CD4-positive, alpha-beta T cell treated with Interleukin-17A for 4 hours (primary cell): ENCODE measurements at regions not wholly inside any gene's neighbourhood (a gene's known extent, or its start where the extent isn't known, plus 50 kb on each side); places are given as distances from the start of the nearest gene placed in this dataset.

Experiments used
- DNase-seq: peaks from one replicate; pipeline ENCODE4 v3.0.0-alpha.2; 2020; ENCODE audit warnings: mixed read lengths

DNA sequence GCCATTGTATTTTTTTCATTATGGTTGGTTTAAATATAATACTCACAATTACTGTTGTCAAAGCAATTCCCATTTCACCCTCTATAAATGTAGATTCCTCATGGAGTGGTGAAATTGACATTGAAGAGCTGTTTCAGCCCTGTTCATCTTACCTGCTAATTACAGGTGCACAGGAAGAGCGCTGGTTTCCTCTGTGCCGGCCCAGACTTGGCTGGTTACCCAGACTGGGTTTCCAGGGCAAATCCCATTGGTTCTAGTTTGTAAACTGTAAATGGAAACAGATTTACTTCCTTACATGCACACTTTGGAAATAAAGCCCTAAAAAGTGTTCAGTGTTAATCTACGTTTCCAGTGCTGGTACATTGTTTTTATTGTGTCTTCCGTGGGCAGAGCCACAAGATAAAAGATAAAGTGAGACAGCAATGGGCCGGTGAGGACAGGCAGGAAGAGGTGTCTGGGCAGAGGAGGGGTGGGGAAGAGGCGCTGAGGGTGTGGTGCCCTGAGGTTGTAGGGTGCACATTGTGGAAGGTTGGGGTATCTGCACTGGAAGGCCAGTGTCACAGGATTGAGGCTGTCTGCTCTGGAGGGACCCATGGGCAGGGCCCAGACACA lies 71.6 kb upstream of the ZPBP start:
- DNase-seq: peak; percentile 69

DNA sequence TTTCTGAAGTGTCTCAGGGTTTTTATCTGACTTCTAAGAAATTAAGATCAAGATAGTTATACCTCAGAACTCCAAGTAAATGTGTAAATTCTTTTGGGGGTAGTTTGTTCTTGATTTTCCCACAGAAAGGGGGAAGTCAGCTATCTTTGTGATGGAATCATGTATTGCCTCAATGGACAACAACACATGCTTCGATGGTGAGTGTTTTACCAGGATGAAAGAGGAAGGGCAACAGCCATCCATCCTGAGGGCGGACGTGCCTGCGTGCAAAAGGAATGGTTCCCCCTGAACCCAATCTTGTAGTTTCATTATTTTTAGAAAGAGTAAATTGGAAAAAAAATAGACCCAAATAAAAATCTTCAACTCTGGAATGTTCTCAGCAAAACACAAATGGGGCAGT lies 67.2 kb upstream of the ZPBP start:
- no peak for DNase-seq

- DNase-seq: no peak
These were observed 66.1 kb upstream of the ZPBP start for GRCh38 chr7:50159154-50159553.

GRCh38 chr7:50156706-50157105 lies 63.7 kb upstream of the ZPBP start:
- DNase-seq: no peak

DNA sequence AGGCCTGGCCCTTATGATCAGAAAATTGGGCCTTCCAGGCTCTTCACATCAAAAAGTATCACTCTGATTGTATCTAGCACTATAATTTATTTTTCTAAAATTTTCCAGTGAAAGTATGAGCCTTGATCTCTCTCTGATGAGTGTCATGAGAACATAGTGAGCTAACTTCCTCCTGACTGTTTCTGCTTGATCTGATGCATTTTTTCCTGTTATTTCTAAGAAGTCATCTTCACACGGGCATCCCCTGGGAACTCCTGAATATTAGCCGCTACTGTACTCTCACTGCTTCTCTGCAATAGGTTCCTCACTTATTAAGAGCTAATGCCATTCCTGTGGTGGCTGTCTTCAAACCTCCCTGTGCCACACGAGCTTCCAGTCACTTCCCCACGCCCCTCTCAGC lies 63.1 kb upstream of the ZPBP start:
- no peak for DNase-seq

GRCh38 chr7:50155755-50156154 lies 62.7 kb upstream of the ZPBP start:
- no peak for DNase-seq

GRCh38 chr7:50153995-50154394 lies 60.9 kb upstream of the ZPBP start:
- DNase-seq: no peak

DNA sequence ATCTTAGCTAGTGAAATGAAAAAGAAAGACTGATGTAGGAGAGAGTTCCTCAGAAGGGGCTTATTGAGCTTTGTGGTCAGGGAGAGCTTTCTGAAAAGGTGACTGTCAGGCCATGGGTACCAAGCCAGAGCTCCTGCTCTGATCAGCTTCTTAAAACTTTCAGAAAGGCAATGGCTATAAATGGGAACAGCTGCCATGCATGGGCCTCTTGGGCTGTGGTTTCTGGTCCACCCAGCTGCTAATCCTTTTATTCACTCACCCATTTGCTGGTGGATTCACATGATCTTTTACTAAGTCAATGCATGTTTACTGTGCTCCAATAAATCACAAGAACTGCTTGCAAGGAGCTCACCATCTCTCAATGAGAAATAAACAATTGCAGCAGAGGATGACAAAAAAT lies 60.1 kb upstream of the ZPBP start:
- DNase-seq: no peak

DNA sequence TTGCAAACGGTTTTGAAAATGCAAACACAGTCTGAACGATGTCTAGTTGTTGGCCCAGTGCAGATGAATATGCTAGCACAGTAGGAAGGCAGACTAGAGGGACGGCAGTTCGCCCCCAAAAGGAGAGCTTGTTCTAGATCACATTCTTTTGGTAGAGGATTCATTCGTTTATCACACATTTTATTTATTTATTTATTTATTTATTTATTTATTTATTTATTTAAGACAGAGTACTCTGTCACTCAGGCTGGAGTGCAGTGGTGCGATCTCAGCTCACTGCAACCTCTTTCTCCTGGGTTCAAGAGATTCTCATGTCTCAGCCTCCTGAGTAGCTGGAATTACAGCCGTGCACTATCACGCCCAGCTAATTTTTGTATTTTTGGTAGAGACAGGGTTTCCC lies 59.4 kb upstream of the ZPBP start:
- no peak for DNase-seq

DNA sequence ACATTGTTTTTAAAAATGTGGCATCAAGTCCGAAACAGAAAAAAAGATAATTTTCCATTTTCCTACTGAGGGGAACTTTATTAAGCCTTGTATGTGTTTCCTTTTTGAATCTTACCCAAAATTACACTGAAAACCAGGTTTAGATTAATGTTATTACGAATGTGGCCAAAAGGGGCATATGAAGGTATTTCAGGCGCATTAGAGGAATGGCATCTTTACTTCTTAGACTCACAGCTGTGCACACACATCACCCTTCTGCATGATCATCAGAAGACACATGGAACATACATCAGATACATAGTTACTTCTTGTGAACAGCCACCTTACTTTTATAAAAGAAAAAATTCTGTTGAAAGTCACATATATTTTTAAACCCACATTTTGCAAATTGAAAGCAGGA lies 58.6 kb upstream of the ZPBP start:
- no peak for DNase-seq

DNA sequence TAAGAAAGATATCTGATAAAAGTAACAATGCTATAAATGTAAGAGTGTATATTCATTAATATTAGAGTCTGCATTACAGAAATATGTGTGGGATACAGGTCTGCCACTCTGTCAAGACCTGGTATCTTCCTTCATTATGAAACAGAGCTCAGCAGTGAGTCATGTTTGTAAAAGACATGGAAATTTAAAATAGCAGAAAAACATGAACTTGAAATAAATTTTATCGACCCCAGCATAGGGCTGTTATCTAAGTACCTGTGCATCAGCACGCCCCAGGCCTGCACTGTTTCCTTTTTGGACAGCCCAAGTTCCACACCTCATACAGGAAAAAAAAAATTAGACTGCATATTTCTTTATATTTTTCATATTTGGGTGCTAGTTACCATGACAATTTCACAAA lies 58.0 kb upstream of the ZPBP start:
- DNase-seq: no peak

DNA sequence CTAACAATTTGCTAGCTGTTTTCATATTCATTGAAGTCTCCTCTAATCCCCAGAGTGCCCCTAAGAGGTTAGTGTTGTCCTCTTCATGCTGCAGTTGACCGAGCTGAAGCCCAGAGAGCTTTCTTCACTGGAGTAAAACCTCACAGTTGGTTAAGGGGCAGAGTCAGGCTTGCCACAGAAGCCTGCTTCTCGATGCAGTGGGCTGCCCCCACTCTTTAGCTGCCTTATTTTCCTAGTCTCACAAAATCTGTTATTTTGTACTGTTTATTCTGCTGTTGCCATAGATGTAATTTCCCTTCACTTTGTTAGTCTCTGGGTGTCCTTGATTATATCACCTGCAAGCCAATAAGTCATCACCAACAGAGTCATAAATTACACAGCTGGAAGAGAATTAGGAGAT lies 56.3 kb upstream of the ZPBP start:
- DNase-seq: no peak

- peak; percentile 46 for DNase-seq
These were observed 55.1 kb upstream of the ZPBP start for GRCh38 chr7:50147951-50148808.

- DNase-seq: no peak
These were observed 53.6 kb upstream of the ZPBP start for GRCh38 chr7:50146692-50147091.

DNA sequence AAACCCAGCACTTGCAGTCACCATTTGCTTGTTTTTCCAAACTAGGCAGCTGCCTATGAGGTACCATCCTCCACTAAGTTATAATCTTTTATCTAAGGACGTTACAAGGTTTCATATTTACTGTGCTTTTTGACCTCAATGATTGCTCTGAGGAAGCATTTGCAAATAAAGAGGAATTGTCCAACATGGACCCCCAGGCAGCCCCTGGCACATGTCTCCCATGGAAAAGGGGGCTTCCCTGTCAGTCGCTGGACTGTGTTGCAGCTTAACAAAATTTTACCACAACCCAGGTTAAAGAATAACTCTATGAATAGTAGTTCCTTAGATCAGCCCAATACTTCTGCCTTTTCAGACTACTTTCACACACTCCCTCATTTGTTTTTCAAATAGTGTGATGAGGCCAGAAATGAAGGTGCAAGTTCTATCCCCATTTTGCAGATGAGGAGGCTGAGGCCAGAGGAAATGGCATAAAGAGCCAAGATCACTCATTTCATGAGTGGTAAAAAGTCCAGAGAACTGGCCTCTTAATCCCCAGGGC lies 52.8 kb upstream of the ZPBP start:
- DNase-seq: no peak

DNA sequence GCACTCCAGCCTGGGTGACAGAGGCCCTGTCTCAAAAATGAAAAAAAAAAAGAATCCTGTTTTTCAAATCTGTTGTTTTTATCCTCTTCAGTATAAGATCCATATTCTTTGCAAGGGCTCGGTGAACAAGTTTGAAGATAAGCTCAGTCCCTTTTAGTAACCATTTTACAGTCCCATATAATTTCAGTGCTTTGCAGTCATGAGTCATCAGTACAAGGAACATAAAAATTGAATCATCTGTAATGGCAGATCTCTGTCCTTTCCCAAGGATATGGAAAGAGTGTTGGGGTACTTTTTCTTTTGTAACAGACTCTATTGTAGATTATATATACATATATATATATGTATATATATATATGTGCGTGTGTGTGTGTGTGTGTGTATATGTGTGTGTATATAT lies 52.2 kb upstream of the ZPBP start:
- DNase-seq: no peak
